T-cell (primary cell): ENCODE measurements at regions not wholly inside any gene's neighbourhood (a gene's known extent, or its start where the extent isn't known, plus 50 kb on each side); places are given as distances from the start of the nearest gene placed in this dataset.

Source experiments
- ATAC-seq, 4 experiments: fragments of 200-7000 bp in 3 of 4; fragments of 150-1000 bp in 1 of 4; cut with Tn5 transposase; replicated peaks in 1 of 4; 1 replicate in 3 of 4; 2 replicates in 1 of 4; pipeline ENCODE4 v1.10.0; 2021; ENCODE audit warnings: moderate library complexity in 3 of 4, mild to moderate bottlenecking in 2 of 4, moderate number of reproducible peaks in 1 of 4
- CTCF ChIA-PET, 2 donors: fragments of 300-600 bp; sonication (Branson Sonifier 250); formaldehyde crosslinking; loops; one replicate each; lab custom pipeline; 2022; ENCODE audit warnings: antibody characterized with exemption in 2 of 2; lab: Charles Lee
- POLR2A ChIA-PET, 2 donors: fragments of 300-600 bp; sonication (Branson Sonifier 250); formaldehyde crosslinking; loops; one replicate each; lab custom pipeline; 2022; ENCODE audit warnings: antibody characterized with exemption in 2 of 2; lab: Charles Lee
- DNase-seq, 35 experiments: peaks; one replicate each; pipeline versions ENCODE4 v3.0.0 to v3.0.0-alpha.2; 2013 to 2023
- H3K27ac ChIP-seq: one replicate; pipeline ENCODE4 v1.5.1; 2013; ENCODE audit warnings: low read length
- H3K27me3 ChIP-seq, 2 experiments: replicated peaks in 1 of 2; 1 replicate in 1 of 2; 2 replicates in 1 of 2; pipeline versions ENCODE4 v1.6.1 to v1.7.0; 2013; ENCODE audit warnings: low read length in 1 of 2, mixed read lengths in 1 of 2; ENCODE audit not compliant: control insufficient read depth in 2 of 2, insufficient read depth in 2 of 2; ENCODE audit errors: extremely low read depth in 1 of 2
- H3K36me3 ChIP-seq, 2 donors: 1 replicate in 1 of 2; 2 replicates in 1 of 2; pipeline versions ENCODE4 v1.6.1 to v1.7.0; 2013; ENCODE audit warnings: low read length in 1 of 2; ENCODE audit not compliant: control insufficient read depth in 2 of 2, insufficient read depth in 1 of 2; ENCODE audit errors: extremely low read depth in 1 of 2
- H3K4me1 ChIP-seq, 2 experiments: 1 replicate in 1 of 2; 2 replicates in 1 of 2; pipeline versions ENCODE4 v1.6.1 to v1.7.0; 2013; ENCODE audit warnings: low read length in 2 of 2, mixed read lengths in 1 of 2; ENCODE audit not compliant: insufficient read depth in 2 of 2, control insufficient read depth in 1 of 2; ENCODE audit errors: extremely low read depth in 1 of 2
- H3K4me3 ChIP-seq, 2 donors: 1 replicate in 1 of 2; 2 replicates in 1 of 2; pipeline versions ENCODE4 v1.5.1 to v1.7.0; 2013; ENCODE audit warnings: mild to moderate bottlenecking in 2 of 2, low read length in 1 of 2, moderate library complexity in 1 of 2; ENCODE audit not compliant: control insufficient read depth in 1 of 2; ENCODE audit errors: extremely low read depth in 1 of 2
- H3K9me3 ChIP-seq: 2 replicates; pipeline ENCODE4 v1.7.0; 2013
- H3K27ac Mint-ChIP-seq, 2 donors: one replicate each; pipeline ENCODE4 v1.8.0; 2020 to 2021; ENCODE audit warnings: mild to moderate bottlenecking in 2 of 2, mixed read lengths in 2 of 2
- H3K27me3 Mint-ChIP-seq, 2 donors: one replicate each; pipeline ENCODE4 v1.8.0; 2021 to 2022; ENCODE audit warnings: mixed read lengths in 2 of 2
- H3K36me3 Mint-ChIP-seq: one replicate; pipeline ENCODE4 v1.8.0; 2021; ENCODE audit warnings: mixed read lengths
- H3K4me1 Mint-ChIP-seq, 3 donors: one replicate each; pipeline ENCODE4 v1.8.0; 2020 to 2022; ENCODE audit warnings: mixed read lengths in 3 of 3, mild to moderate bottlenecking in 1 of 3
- H3K4me3 Mint-ChIP-seq, 3 donors: one replicate each; pipeline ENCODE4 v1.8.0; 2020 to 2022; ENCODE audit warnings: mild to moderate bottlenecking in 3 of 3, mixed read lengths in 3 of 3, moderate library complexity in 3 of 3
- H3K9me3 Mint-ChIP-seq, 3 donors: one replicate each; pipeline ENCODE4 v1.8.0; 2020 to 2022; ENCODE audit warnings: mixed read lengths in 3 of 3
- WGBS: methylation state at CpG from one replicate; pipeline ENCODE4 v1.1.5; 2013; ENCODE audit warnings: missing lambda C conversion rate; ENCODE audit not compliant: insufficient coverage; 5-methylcytosine and 5-hydroxymethylcytosine counted together

- Histone ChIP-seq H3K9me3 (no peaks in the 10 kb centered on the region), H3K4me1 (peaks cover 0 to 17% of the 10 kb centered on the region in 2 experiments), H3K27ac (no peak overlapping the region), H3K4me3 (no peak overlapping the region), H3K36me3 (no peaks in the 10 kb centered on the region), H3K27me3 (peaks cover 0 to 23% of the 10 kb centered on the region in 2 experiments)
- H3K27me3 Mint-ChIP-seq: peaks cover 8 to 13% of the 10 kb centered on the region in 2 donors
- 87% methylated on average over 7 of the region's 9 CpGs for WGBS
- CTCF ChIA-PET: interaction anchor here in 1 of 2 donors (0.7 kb wide), 1 partner anchor 500 kb away, joined by 4 read pairs; no protein-coding TSS in a partner anchor
- H3K4me3 Mint-ChIP-seq: no peak overlapping the region
- ATAC-seq (no peak), DNase-seq (no peak)
- peaks cover 6 to 8% (median 7%) of the 10 kb centered on the region in 3 donors for H3K4me1 Mint-ChIP-seq
- no peaks in the 10 kb centered on the region for H3K9me3 Mint-ChIP-seq
- no peak overlapping the region for H3K27ac Mint-ChIP-seq
- POLR2A ChIA-PET: no interaction called here
- H3K36me3 Mint-ChIP-seq: no peaks in the 10 kb centered on the region
These were observed 74.7 kb downstream of the COPS8 start for GRCh38 chr2:237160271-237160919.

- CTCF ChIA-PET: no interaction called here
- peaks cover 0 to 12% of the 10 kb centered on the region in 2 experiments for H3K4me1 ChIP-seq
These were observed 75.5 kb downstream of the COPS8 start for GRCh38 chr2:237161189-237161588.

GRCh38 chr2:237162959-237163358 lies 77.3 kb downstream of the COPS8 start:
- WGBS: 80% methylated on average over 3 of the region's 5 CpGs
- Mint-ChIP-seq H3K27ac (no peak overlapping the region), H3K27me3 (peaks cover 14 to 20% of the 10 kb centered on the region in 2 donors), H3K4me1 (peaks cover 5 to 7% (median 7%) of the 10 kb centered on the region in 3 donors), H3K4me3 (no peak overlapping the region), H3K36me3 (no peaks in the 10 kb centered on the region), H3K9me3 (peaks cover 0 to 2% (median 0%) of the 10 kb centered on the region in 3 donors)
- H3K4me1 ChIP-seq: peaks cover 0 to 6% of the 10 kb centered on the region in 2 experiments
- DNase-seq (no peak), ATAC-seq (no peak)
- no peak overlapping the region for H3K4me3 ChIP-seq
- ChIA-PET POLR2A (no interaction called here), CTCF (interaction anchor here in 1 of 2 donors (0.7 kb wide), 1 partner anchor 1115 kb away, joined by 3 read pairs; no protein-coding TSS in a partner anchor)
- H3K27ac ChIP-seq: no peak overlapping the region
- peaks cover 4 to 13% of the 10 kb centered on the region in 2 experiments for H3K27me3 ChIP-seq
- no peaks in the 10 kb centered on the region for H3K9me3 ChIP-seq
- no peaks in the 10 kb centered on the region for H3K36me3 ChIP-seq

More at GRCh38 chr2:237161189-237161588, 75.5 kb downstream of the COPS8 start:
- Histone ChIP-seq H3K4me3 (no peak overlapping the region), H3K27me3 (peaks cover 0 to 21% of the 10 kb centered on the region in 2 experiments), H3K36me3 (no peaks in the 10 kb centered on the region), H3K27ac (no peak overlapping the region), H3K9me3 (no peaks in the 10 kb centered on the region)
- no peak overlapping the region for H3K27ac Mint-ChIP-seq
- ATAC-seq (no peak), DNase-seq (no peak)
- H3K4me3 Mint-ChIP-seq: no peak overlapping the region
- H3K27me3 Mint-ChIP-seq: peaks cover 16 to 18% of the 10 kb centered on the region in 2 donors
- WGBS: no CpG with 5 or more reads among the region's 5 CpGs
- POLR2A ChIA-PET: no interaction called here
- no peaks in the 10 kb centered on the region for H3K36me3 Mint-ChIP-seq
- H3K4me1 Mint-ChIP-seq: peaks cover 6 to 7% (median 7%) of the 10 kb centered on the region in 3 donors
- H3K9me3 Mint-ChIP-seq: no peaks in the 10 kb centered on the region

- Histone ChIP-seq H3K4me1 (peaks cover 0 to 1% of the 10 kb centered on the region in 2 experiments), H3K36me3 (no peaks in the 10 kb centered on the region), H3K27me3 (peaks cover 4 to 13% of the 10 kb centered on the region in 2 experiments), H3K9me3 (no peaks in the 10 kb centered on the region), H3K27ac (no peak overlapping the region), H3K4me3 (no peak overlapping the region)
- Mint-ChIP-seq H3K9me3 (peaks cover 0 to 15% (median 0%) of the 10 kb centered on the region in 3 donors), H3K27ac (no peak overlapping the region), H3K4me1 (no peaks in the 10 kb centered on the region), H3K27me3 (peaks cover 18 to 28% of the 10 kb centered on the region in 2 donors), H3K36me3 (no peaks in the 10 kb centered on the region), H3K4me3 (no peak overlapping the region)
- no peak for DNase-seq
- WGBS: 82% methylated on average over 3 of the region's 10 CpGs
- ChIA-PET CTCF (no interaction called here), POLR2A (no interaction called here)
- ATAC-seq: no peak
These were observed 78.9 kb downstream of the COPS8 start for GRCh38 chr2:237164474-237165042.

GRCh38 chr2:237165405-237166276 lies 80.0 kb downstream of the COPS8 start:
- Histone ChIP-seq H3K27ac (no peak overlapping the region), H3K4me3 (no peak overlapping the region), H3K27me3 (peaks cover 4 to 8% of the 10 kb centered on the region in 2 experiments), H3K4me1 (no peaks in the 10 kb centered on the region), H3K36me3 (no peaks in the 10 kb centered on the region), H3K9me3 (no peaks in the 10 kb centered on the region)
- Mint-ChIP-seq H3K4me1 (no peaks in the 10 kb centered on the region), H3K36me3 (no peaks in the 10 kb centered on the region), H3K4me3 (no peak overlapping the region), H3K9me3 (peaks cover 0 to 15% (median 0%) of the 10 kb centered on the region in 3 donors), H3K27me3 (peaks cover 22 to 30% of the 10 kb centered on the region in 2 donors), H3K27ac (no peak overlapping the region)
- ATAC-seq (no peak), DNase-seq (no peak)
- ChIA-PET POLR2A (no interaction called here), CTCF (interaction anchor here in 1 of 2 donors (1.8 kb wide), 1 partner anchor 310 kb away, joined by 5 read pairs; no protein-coding TSS in a partner anchor)
- WGBS: 51% methylated on average over 4 of the region's 5 CpGs

- Mint-ChIP-seq H3K4me1 (no peaks in the 10 kb centered on the region), H3K9me3 (peaks cover 0 to 15% (median 0%) of the 10 kb centered on the region in 3 donors), H3K27me3 (peaks cover 25 to 30% of the 10 kb centered on the region in 2 donors), H3K36me3 (no peaks in the 10 kb centered on the region), H3K27ac (no peak overlapping the region), H3K4me3 (no peak overlapping the region)
- ChIA-PET CTCF (no interaction called here), POLR2A (no interaction called here)
- Histone ChIP-seq H3K36me3 (no peaks in the 10 kb centered on the region), H3K27me3 (peaks cover 4 to 10% of the 10 kb centered on the region in 2 experiments), H3K9me3 (no peaks in the 10 kb centered on the region), H3K4me3 (no peak overlapping the region), H3K4me1 (no peaks in the 10 kb centered on the region), H3K27ac (no peak overlapping the region)
- ATAC-seq: no peak
- no peak for DNase-seq
- WGBS: no CpG with 5 or more reads among the region's 4 CpGs
These were observed 81.3 kb downstream of the COPS8 start for GRCh38 chr2:237167038-237167437.
